NCI-H2081 treated with DMSO at 0.1 percent for 48 hours (cell line): ENCODE measurements at regions not wholly inside any gene's neighbourhood (a gene's known extent, or its start where the extent isn't known, plus 50 kb on each side); places are given as distances from the start of the nearest gene placed in this dataset.
"Not testable (repeated sequence)": the region's sequence is repeated elsewhere in the genome, so short reads cannot be mapped to it uniquely, and the experiment has no call there.

ENCODE experiments used
- DNase-seq: peaks from one replicate; lab custom pipeline; 2025; lab: John Stamatoyannopoulos, UW

- DNase-seq, result no peak
Measured at GRCh38 chr11:23151819-23152218, 291.5 kb upstream of the CCDC179 start.

GRCh38 chr11:23155503-23155902, 295.2 kb upstream of the CCDC179 start:
- no peak for DNase-seq

GRCh38 chr11:23164022-23164421, 303.7 kb upstream of the CCDC179 start:
- DNase-seq, result no peak

- DNase-seq, result no peak
Measured at GRCh38 chr11:23166376-23166775, 306.1 kb upstream of the CCDC179 start.

GRCh38 chr11:23179609-23180008, 319.3 kb upstream of the CCDC179 start:
- DNase-seq, result no peak

- no peak for DNase-seq
Measured at GRCh38 chr11:23181022-23181807, 320.9 kb upstream of the CCDC179 start.

- no peak for DNase-seq
Measured at GRCh38 chr11:23192256-23192655, 332.0 kb upstream of the CCDC179 start.

- DNase-seq, result no peak
Measured at GRCh38 chr11:23201936-23202522, 341.8 kb upstream of the CCDC179 start.

GRCh38 chr11:23202611-23203010, 342.3 kb upstream of the CCDC179 start:
- no peak for DNase-seq

- no peak for DNase-seq
Measured at GRCh38 chr11:23205156-23205871, 345.0 kb upstream of the CCDC179 start.

GRCh38 chr11:23206741-23207336, 346.6 kb upstream of the CCDC179 start:
- no peak for DNase-seq

- DNase-seq, result no peak
Measured at GRCh38 chr11:23211221-23211620, 350.9 kb upstream of the CCDC179 start.

- peak; percentile 26 for DNase-seq
Measured at GRCh38 chr11:23212807-23213206, 352.5 kb upstream of the CCDC179 start.

- DNase-seq, result no peak
Measured at GRCh38 chr11:23217072-23217471, 356.8 kb upstream of the CCDC179 start.

- not testable (repeated sequence) for DNase-seq
Measured at GRCh38 chr11:23220086-23220485, 359.8 kb upstream of the CCDC179 start.

GRCh38 chr11:23221366-23221765, 361.1 kb upstream of the CCDC179 start:
- DNase-seq, result no peak

GRCh38 chr11:23226331-23227077, 366.2 kb upstream of the CCDC179 start:
- no peak for DNase-seq

- DNase-seq, result no peak
Measured at GRCh38 chr11:23227078-23227445, 366.8 kb upstream of the CCDC179 start.

- DNase-seq, result no peak
Measured at GRCh38 chr11:23232652-23233051, 372.4 kb upstream of the CCDC179 start.

GRCh38 chr11:23233075-23233474, 372.8 kb upstream of the CCDC179 start:
- no peak for DNase-seq

GRCh38 chr11:23236826-23237555, 376.7 kb upstream of the CCDC179 start:
- DNase-seq, result no peak
